Adrenal gland (tissue), 9 donors: ENCODE measurements at regions not wholly inside any gene's neighbourhood (a gene's known extent, or its start where the extent isn't known, plus 50 kb on each side); places are given as distances from the start of the nearest gene placed in this dataset.

Source experiments
- DNase-seq, 7 donors: peaks; one replicate each; pipeline ENCODE4 v3.0.0-alpha.2; 2019 to 2020
- H3K27ac ChIP-seq, 5 donors: fragments of 200-600 bp; sonication (generic) in 4 of 5; 1 replicate in 3 of 5; 2 replicates in 2 of 5; pipeline versions ENCODE4 v1.5.1 to v1.8.0; 2016 to 2020; ENCODE audit warnings: mild to moderate bottlenecking in 1 of 5
- H3K27me3 ChIP-seq: fragments of 200-600 bp; 2 replicates; pipeline ENCODE4 v1.8.0; 2021
- H3K36me3 ChIP-seq, 2 donors: fragments of 200-600 bp; replicated peaks in 1 of 2; 1 replicate in 1 of 2; 2 replicates in 1 of 2; pipeline versions ENCODE4 v1.5.1 to v1.8.0; 2018 to 2022
- H3K4me1 ChIP-seq, 2 donors: fragments of 200-600 bp; replicated peaks in 1 of 2; 1 replicate in 1 of 2; 2 replicates in 1 of 2; pipeline versions ENCODE4 v1.5.1 to v1.8.0; 2018 to 2021
- H3K4me3 ChIP-seq, 4 donors: fragments of 200-600 bp; sonication (generic) in 3 of 4; one replicate each; pipeline ENCODE4 v1.5.1; 2016 to 2018
- H3K9me3 ChIP-seq, 3 donors: fragments of 200-600 bp; sonication (generic) in 1 of 3; replicated peaks in 1 of 3; 1 replicate in 2 of 3; 2 replicates in 1 of 3; pipeline versions ENCODE4 v1.5.1 to v1.8.0; 2016 to 2021
- CTCF ChIP-seq, 6 experiments: fragments of 450-650 bp in 4 of 6; fragments of 200-600 bp in 2 of 6; sonication (generic) in 1 of 6; IDR thresholded peaks; 1 replicate in 5 of 6; 2 replicates in 1 of 6; pipeline versions ENCODE4 v1.5.1 to v1.8.0; 2016 to 2021; ENCODE audit warnings: antibody characterized with exemption in 6 of 6, mild to moderate bottlenecking in 2 of 6, moderate library complexity in 1 of 6
- POLR2A ChIP-seq, 2 donors: fragments of 450-650 bp; IDR thresholded peaks; one replicate each; pipeline ENCODE4 v1.6.1; 2017; ENCODE audit warnings: antibody characterized with exemption in 2 of 2, mild to moderate bottlenecking in 2 of 2, moderate library complexity in 1 of 2
- WGBS, 4 donors: extraction: QIAGEN DNeasy Blood & Tissue Kit in 2 of 4; methylation state at CpG; one replicate each; pipeline versions ENCODE4 v1.1.5 to v1.1.7; 2013 to 2017; 5-methylcytosine and 5-hydroxymethylcytosine counted together
- intact Hi-C, 2 donors: fragments of 100-400 bp; cut with DNase I; formaldehyde crosslinking; loops; one replicate each; pipeline versions ENCODE4 v1.14.1 to v1.15.0; 2022 to 2023
- donor health status: healthy with polysubstance abuse.
- donor health status: Bipolar disorder and iron deficiency.
- donor health status: DM: yes; HTN: yes; CAD: no.
- donor health status: DM: no; HTN: no; CAD: no.
- donor health status: DM: no; HTN: no; CAD: no.

- TF ChIP-seq POLR2A (IDR thresholded peaks at IDR 0.05) (no peak), CTCF (IDR thresholded peaks at IDR 0.05) (no peak)
- intact Hi-C loops = no loop called here
- 71 to 83% (median 74%) methylated on average over 2 of the region's 2 CpGs for WGBS, 4 donors
Observed at GRCh38 chr6:54681267-54681666, 165.3 kb upstream of the FAM83B start.

DNA sequence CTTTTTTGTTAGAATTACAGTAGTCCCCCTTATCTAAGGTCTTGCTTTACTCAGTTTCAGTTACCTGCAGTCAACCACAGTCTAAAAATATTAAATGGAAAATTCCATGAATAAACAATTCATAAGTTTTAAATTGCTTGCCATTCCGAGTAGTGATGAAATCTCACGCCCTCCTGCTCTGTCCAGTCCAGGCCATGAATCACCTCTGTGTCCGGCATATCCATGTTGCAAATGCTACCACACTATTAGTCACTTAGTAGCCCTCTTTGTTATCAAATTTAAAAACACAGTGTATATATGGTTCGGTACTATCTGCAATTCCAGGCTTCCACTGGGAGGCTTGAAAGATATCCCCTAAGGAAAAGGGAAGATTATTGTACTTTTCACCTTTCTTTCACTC, 164.6 kb upstream of the FAM83B start:
- DNase-seq = peak in 5 of 7 donors; percentile 18 to 63 (median 47)
- WGBS, 4 donors = 47 to 71% (median 52%) methylated on average over 4 of the region's 4 CpGs
- no peak for TF ChIP-seq POLR2A (IDR thresholded peaks at IDR 0.05)
- TF ChIP-seq CTCF (IDR thresholded peaks at IDR 0.05) = no peak

More at GRCh38 chr6:54681267-54681666, 165.3 kb upstream of the FAM83B start:
- no peak overlapping the region for H3K4me3 ChIP-seq
- no peaks in the 10 kb centered on the region for H3K9me3 ChIP-seq
- no peak for DNase-seq
- H3K36me3 ChIP-seq = no peaks in the 10 kb centered on the region
- no peaks in the 10 kb centered on the region for H3K27me3 ChIP-seq
- no peak overlapping the region for H3K27ac ChIP-seq
- H3K4me1 ChIP-seq = no peaks in the 10 kb centered on the region

GRCh38 chr6:54689620-54690019, 157.0 kb upstream of the FAM83B start:
- Histone ChIP-seq H3K9me3 (no peaks in the 10 kb centered on the region), H3K27ac (no peak overlapping the region), H3K4me3 (no peak overlapping the region), H3K4me1 (no peaks in the 10 kb centered on the region), H3K27me3 (no peaks in the 10 kb centered on the region), H3K36me3 (no peaks in the 10 kb centered on the region)
- no peak for DNase-seq
- 28 to 47% (median 44%) methylated on average over 2 of the region's 2 CpGs for WGBS, 4 donors
- intact Hi-C loops = no loop called here
- no peak for TF ChIP-seq CTCF (IDR thresholded peaks at IDR 0.05)
- TF ChIP-seq POLR2A (IDR thresholded peaks at IDR 0.05) = no peak

More for the DNA sequence above, 164.6 kb upstream of the FAM83B start:
- intact Hi-C loops = no loop called here
- Histone ChIP-seq H3K27ac (no peak overlapping the region), H3K4me1 (no peaks in the 10 kb centered on the region), H3K4me3 (no peak overlapping the region), H3K27me3 (no peaks in the 10 kb centered on the region), H3K36me3 (no peaks in the 10 kb centered on the region), H3K9me3 (no peaks in the 10 kb centered on the region)

DNA sequence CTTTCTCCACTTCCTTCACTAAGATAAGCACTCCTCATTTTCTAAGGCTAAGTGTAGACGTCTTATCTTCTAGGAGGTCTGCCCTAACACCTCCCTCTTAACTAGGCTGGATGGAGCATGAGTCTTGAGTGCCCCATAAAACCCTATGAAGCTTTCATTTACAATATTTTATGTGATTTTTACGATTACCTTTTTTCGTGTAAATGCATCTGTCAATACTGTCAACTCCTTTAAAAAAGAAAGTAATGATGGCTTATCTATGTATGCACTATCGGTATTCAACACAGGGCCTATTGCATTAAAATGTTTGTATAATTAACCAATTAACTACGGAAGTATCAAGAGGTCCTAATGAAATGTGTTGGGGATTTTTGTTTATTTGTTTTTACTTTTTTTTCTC, 156.0 kb upstream of the FAM83B start:
- TF ChIP-seq CTCF (IDR thresholded peaks at IDR 0.05) (no peak), POLR2A (IDR thresholded peaks at IDR 0.05) (no peak)
- H3K9me3 ChIP-seq = no peaks in the 10 kb centered on the region
- no peak overlapping the region for H3K27ac ChIP-seq
- 53 to 59% (median 54%) methylated on average over 5 of the region's 5 CpGs for WGBS, 4 donors
- no peak for DNase-seq
- H3K27me3 ChIP-seq = no peaks in the 10 kb centered on the region
- no peaks in the 10 kb centered on the region for H3K4me1 ChIP-seq
- intact Hi-C loops = no loop called here
- no peaks in the 10 kb centered on the region for H3K36me3 ChIP-seq
- no peak overlapping the region for H3K4me3 ChIP-seq
